ENCODE measurements at regions not wholly inside any gene's neighbourhood (a gene's known extent, or its start where the extent isn't known, plus 50 kb on each side); places are given as distances from the start of the nearest gene placed in this dataset.

DNA sequence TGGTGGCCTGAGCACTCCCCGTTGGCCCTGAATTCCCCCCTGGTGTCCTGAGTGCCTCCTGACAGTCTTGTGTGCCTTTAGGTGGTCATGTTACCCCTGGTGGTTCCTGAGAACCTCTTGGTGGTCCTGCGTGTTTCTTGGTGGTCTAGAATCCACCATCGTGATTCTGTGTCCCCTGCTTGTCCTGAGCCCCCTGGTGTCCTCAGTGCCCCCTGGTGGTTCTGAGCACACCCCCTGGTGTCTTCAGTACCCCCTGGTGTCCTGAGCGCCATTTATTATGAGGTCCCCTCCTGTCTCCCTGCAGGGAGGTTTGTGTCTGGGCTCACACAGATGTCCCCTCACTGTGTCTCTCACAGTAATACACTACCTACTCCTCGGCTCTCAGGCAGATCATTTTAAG, 61.3 kb upstream of the MAL start:
- no peak overlapping the region for H3K27ac ChIP-seq
- TF ChIP-seq, protein P1, sequence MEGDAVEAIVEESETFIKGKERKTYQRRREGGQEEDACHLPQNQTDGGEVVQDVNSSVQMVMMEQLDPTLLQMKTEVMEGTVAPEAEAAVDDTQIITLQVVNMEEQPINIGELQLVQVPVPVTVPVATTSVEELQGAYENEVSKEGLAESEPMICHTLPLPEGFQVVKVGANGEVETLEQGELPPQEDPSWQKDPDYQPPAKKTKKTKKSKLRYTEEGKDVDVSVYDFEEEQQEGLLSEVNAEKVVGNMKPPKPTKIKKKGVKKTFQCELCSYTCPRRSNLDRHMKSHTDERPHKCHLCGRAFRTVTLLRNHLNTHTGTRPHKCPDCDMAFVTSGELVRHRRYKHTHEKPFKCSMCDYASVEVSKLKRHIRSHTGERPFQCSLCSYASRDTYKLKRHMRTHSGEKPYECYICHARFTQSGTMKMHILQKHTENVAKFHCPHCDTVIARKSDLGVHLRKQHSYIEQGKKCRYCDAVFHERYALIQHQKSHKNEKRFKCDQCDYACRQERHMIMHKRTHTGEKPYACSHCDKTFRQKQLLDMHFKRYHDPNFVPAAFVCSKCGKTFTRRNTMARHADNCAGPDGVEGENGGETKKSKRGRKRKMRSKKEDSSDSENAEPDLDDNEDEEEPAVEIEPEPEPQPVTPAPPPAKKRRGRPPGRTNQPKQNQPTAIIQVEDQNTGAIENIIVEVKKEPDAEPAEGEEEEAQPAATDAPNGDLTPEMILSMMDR (IDR thresholded peaks at IDR 0.05) = no peak
- no peak for TF ChIP-seq ZFX (IDR thresholded peaks at IDR 0.05; ENCODE audit: borderline replicate concordance)

DNA sequence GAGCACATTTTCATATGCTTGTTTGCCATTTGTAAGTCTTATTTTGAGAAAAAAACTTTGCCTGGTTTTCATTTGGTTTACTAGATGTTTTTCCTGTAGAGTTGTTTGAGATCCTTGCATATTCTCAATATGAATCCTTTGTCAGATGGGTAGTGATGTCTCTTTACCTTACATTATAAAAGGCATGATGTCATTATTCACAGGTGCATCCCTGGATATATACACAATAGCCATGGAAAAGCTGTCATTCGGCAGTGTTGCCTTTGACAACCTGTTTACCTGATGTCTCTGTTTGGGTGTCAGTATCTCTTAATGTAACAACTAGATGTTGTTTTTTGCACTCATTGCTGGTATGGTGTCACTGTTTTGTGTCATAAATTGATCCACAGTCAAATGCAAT, 58.8 kb upstream of the MAL start:
- TF ChIP-seq ZFX (IDR thresholded peaks at IDR 0.05; ENCODE audit: borderline replicate concordance) = no peak
- TF ChIP-seq, protein P1 (IDR thresholded peaks at IDR 0.05) = no peak
- no peak overlapping the region for H3K27ac ChIP-seq

DNA sequence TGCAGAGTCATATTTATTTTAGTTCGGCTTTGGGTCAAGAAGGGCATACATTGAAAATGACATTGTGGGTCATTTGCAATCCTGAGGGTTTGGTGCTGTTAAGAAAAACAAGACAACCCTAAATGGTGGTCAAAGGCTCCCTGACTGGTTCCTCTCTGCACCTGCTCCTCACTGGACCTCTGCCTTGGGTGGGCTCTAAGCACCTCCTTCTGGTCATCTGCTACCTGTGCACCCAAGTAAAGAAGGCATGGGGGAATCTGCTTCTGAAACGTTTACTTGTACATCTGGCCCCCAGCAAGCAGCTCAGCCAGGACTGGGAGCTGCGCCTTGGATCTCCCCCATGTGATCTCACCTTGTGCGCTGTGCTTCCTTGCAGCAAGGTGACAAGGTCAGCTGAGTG, 55.2 kb upstream of the MAL start:
- TF ChIP-seq, protein P1 (IDR thresholded peaks at IDR 0.05) = no peak
- TF ChIP-seq ZFX (IDR thresholded peaks at IDR 0.05; ENCODE audit: borderline replicate concordance) = no peak
- no peak overlapping the region for H3K27ac ChIP-seq
